BE2C (cell line): ENCODE measurements at regions not wholly inside any gene's neighbourhood (a gene's known extent, or its start where the extent isn't known, plus 50 kb on each side); places are given as distances from the start of the nearest gene placed in this dataset.

Experiments
- DNase-seq: peaks from one replicate; pipeline ENCODE4 v3.0.0-alpha.2; 2020
- H3K27me3 ChIP-seq: fragments of 250-450 bp; sonication (Bioruptor Pico); 2 replicates; pipeline ENCODE4 v1.5.1; 2020; ENCODE audit warnings: mild to moderate bottlenecking
- H3K36me3 ChIP-seq: fragments of 250-450 bp; sonication (Bioruptor Pico); 2 replicates; pipeline ENCODE4 v1.5.1; 2020; ENCODE audit warnings: mild to moderate bottlenecking
- H3K4me1 ChIP-seq: fragments of 250-450 bp; sonication (Bioruptor Pico); 2 replicates; pipeline ENCODE4 v1.5.1; 2020
- H3K4me3 ChIP-seq: 2 replicates; pipeline ENCODE4 v1.5.1; 2011; ENCODE audit warnings: low read depth, low read length
- H3K9me3 ChIP-seq: fragments of 250-450 bp; sonication (Bioruptor Pico); 2 replicates; pipeline ENCODE4 v1.5.1; 2020
- TF ChIP-seq, protein P1 (sequence below): IDR thresholded peaks from 2 replicates; pipeline ENCODE4 v1.5.1; 2012; ENCODE audit warnings: mild to moderate bottlenecking, low read depth, low read length

DNA sequence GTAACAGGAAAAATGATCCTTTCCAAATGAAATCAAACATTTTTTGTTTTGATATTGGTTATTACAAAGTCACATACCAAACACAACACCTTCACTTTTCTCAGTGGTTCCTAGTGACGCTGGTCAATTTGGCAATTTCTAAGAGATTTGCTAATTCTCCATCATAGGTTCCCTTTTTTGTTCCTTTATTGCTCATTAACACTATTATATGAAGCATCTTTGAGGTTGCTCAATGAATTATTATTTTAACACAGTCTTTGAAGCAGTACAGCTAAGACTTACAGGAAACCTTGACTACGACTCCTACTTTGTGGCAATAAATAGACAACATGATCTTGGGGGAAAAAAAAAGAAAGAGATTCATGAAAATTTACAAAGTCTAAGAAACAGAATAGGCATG, 152.2 kb upstream of the VRK2 start:
- H3K9me3 ChIP-seq = no peaks in the 10 kb centered on the region
- TF ChIP-seq, protein P1, sequence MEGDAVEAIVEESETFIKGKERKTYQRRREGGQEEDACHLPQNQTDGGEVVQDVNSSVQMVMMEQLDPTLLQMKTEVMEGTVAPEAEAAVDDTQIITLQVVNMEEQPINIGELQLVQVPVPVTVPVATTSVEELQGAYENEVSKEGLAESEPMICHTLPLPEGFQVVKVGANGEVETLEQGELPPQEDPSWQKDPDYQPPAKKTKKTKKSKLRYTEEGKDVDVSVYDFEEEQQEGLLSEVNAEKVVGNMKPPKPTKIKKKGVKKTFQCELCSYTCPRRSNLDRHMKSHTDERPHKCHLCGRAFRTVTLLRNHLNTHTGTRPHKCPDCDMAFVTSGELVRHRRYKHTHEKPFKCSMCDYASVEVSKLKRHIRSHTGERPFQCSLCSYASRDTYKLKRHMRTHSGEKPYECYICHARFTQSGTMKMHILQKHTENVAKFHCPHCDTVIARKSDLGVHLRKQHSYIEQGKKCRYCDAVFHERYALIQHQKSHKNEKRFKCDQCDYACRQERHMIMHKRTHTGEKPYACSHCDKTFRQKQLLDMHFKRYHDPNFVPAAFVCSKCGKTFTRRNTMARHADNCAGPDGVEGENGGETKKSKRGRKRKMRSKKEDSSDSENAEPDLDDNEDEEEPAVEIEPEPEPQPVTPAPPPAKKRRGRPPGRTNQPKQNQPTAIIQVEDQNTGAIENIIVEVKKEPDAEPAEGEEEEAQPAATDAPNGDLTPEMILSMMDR = no peak
- H3K27me3 ChIP-seq = no peaks in the 10 kb centered on the region
- no peak overlapping the region for H3K4me3 ChIP-seq
- no peaks in the 10 kb centered on the region for H3K4me1 ChIP-seq
- no peak for DNase-seq
- no peaks in the 10 kb centered on the region for H3K36me3 ChIP-seq

DNA sequence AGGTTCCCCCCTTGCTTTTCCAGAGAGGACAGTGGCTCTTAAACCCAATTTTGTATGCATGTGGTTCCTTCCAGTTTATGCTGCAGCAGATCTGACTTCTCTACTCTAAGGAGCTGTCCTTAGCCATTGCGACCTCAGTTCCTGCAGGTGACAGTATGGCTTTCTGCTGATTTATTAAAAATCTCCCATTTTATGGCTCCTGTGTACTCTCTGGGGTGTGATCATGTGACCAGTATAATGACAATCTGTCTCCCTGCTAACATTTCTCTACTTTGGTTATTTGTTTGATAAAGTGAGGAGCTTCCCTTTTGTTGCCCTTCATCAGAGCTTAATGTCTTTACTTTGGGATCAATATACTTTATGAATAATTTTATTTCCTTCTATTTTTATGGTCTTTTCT, 148.7 kb upstream of the VRK2 start:
- DNase-seq = no peak
- no peaks in the 10 kb centered on the region for H3K27me3 ChIP-seq
- no peaks in the 10 kb centered on the region for H3K4me1 ChIP-seq
- TF ChIP-seq, protein P1 = no peak
- no peaks in the 10 kb centered on the region for H3K36me3 ChIP-seq
- no peaks in the 10 kb centered on the region for H3K9me3 ChIP-seq
- no peak overlapping the region for H3K4me3 ChIP-seq

DNA sequence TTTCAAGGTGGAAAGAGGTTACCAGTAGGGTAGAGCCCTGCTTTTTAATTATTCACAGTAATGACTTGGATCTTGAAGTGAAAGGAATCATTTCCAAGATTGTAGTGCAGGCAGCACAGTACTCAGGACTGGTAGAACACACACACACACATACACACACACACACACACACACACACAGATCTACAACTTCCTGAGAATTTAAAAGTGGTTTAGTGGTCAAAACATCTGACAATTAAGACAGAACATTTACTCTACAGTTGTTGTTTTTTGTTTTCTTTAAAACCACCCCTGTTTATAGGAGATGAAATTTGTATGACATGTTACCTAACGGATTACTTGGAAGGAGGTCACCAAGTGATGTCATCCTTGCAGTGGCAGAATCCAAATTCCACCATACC, 146.7 kb upstream of the VRK2 start:
- H3K36me3 ChIP-seq = no peaks in the 10 kb centered on the region
- no peaks in the 10 kb centered on the region for H3K9me3 ChIP-seq
- no peak for DNase-seq
- H3K4me3 ChIP-seq = no peak overlapping the region
- H3K27me3 ChIP-seq = no peaks in the 10 kb centered on the region
- H3K4me1 ChIP-seq = no peaks in the 10 kb centered on the region
- TF ChIP-seq, protein P1 = no peak

DNA sequence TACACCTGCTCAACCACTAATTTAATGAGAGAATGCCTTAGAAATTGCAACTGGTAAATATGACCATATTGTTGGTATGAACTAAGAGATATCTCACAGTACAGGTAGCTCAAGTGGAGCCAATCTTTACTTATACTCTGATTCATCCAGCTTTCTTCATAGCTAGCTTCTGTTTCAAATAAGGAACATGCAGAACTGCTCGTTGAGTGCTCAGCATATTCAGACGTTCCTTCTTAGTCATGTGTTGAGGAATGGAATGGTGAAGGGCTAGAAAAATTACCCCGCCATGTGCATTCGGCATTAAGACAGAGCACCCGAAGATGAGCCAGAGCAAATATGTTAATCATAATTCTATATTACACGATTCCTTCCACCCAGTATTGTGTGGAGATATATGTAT, 144.0 kb upstream of the VRK2 start:
- H3K36me3 ChIP-seq = no peaks in the 10 kb centered on the region
- TF ChIP-seq, protein P1 = no peak
- no peaks in the 10 kb centered on the region for H3K4me1 ChIP-seq
- DNase-seq = no peak
- H3K27me3 ChIP-seq = no peaks in the 10 kb centered on the region
- H3K9me3 ChIP-seq = no peaks in the 10 kb centered on the region
- H3K4me3 ChIP-seq = no peak overlapping the region

DNA sequence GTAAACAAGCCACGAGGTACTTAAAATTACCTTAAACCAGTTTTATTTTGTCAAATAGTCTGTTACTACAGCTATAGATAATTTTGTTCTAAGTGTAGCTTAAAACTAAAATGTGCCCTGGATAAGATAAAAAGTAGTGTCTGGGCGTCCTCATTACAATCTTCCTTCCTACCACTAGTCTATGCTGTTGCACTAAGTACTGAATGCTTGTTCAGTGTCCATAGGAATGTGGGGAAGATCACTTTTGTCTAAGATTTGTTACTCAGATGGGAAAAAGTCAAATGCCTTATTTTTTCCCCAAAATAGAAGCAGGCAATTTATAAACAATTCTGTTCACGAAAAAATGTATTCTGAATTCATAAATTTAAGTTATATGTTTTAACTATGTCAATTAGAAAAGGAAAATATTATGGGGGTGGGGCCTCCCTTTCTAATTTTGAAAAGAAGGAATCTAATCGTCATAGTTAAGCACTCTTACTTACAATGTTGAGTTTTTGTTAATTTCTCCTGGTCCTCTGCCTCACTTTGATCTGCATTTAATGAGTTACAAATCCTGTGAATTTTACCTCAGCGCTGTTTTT, 140.4 kb upstream of the VRK2 start:
- H3K4me3 ChIP-seq = no peak overlapping the region

DNA sequence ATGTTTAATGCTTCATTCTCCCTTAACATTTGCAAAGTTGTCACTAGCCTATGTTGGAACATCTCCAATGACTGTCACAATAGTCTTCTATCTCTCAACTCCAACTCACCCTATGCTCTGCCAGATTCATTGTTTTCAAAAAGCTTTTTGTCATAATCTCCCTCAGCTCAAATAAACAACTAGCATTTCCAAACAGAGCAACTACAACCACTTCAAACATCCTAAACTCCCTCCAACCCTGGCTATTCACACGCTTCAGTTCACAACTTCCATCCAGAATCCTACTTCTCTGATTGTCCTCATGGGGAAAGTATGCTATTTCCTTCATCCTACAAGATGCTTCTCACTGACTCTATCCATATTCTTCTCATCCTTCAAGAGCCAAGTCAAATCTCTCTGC, 139.2 kb upstream of the VRK2 start:
- TF ChIP-seq, protein P1 = no peak
- Histone ChIP-seq H3K4me3 (no peak overlapping the region), H3K27me3 (no peaks in the 10 kb centered on the region), H3K36me3 (no peaks in the 10 kb centered on the region), H3K9me3 (no peaks in the 10 kb centered on the region), H3K4me1 (no peaks in the 10 kb centered on the region)
- no peak for DNase-seq

More for the DNA sequence above, 140.4 kb upstream of the VRK2 start:
- H3K27me3 ChIP-seq = no peaks in the 10 kb centered on the region
- no peak for DNase-seq
- no peaks in the 10 kb centered on the region for H3K4me1 ChIP-seq
- H3K36me3 ChIP-seq = no peaks in the 10 kb centered on the region
- H3K9me3 ChIP-seq = no peaks in the 10 kb centered on the region
- TF ChIP-seq, protein P1 = peak; percentile 48
